NOMO-1 treated with DMSO at 0.1 percent for 48 hours (cell line): ENCODE measurements at regions not wholly inside any gene's neighbourhood (a gene's known extent, or its start where the extent isn't known, plus 50 kb on each side); places are given as distances from the start of the nearest gene placed in this dataset.

Experiments
- DNase-seq: peaks from one replicate; lab custom pipeline; 2025; ENCODE audit not compliant: unreplicated experiment; lab: John Stamatoyannopoulos, UW

DNA sequence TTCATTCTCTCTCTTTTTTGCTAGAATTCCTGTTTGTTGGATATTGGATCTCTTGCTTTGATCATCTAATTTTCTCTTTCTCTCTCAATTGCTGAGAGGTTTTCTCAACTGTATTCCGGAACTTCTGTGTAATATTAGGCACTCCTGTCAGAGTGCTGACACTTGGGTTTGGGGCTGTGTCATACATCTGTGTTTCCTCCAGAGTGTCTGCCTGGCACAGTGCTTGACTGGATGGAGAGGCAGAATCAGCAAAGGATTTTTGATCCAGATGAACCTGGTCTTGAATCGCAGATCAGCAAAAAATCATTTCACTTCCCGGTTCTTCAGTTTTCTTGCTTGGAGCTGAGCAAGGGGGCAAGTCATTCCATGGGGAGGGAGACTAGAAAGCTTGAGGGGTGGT, 87.7 kb upstream of the CXCR4 start:
- DNase-seq = no peak

DNA sequence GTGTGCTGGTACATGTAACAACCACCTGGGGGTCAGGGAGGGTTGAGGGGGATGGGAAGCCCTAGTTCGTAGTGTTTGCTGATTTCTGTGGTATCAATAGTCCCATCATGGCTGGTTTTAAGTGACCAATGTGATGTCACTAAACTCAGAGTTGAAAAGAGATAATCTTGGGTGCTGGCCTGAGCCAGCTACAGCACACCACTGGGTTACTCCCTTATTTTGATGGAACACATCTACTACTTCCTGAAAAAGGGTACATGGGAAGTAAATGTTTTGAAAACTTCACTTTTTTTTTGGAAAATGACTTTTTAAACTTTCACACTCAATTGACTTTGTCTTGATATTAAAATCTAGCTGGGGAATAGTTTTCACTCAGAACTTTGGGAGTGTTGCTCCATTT, 87.0 kb upstream of the CXCR4 start:
- DNase-seq = no peak

DNA sequence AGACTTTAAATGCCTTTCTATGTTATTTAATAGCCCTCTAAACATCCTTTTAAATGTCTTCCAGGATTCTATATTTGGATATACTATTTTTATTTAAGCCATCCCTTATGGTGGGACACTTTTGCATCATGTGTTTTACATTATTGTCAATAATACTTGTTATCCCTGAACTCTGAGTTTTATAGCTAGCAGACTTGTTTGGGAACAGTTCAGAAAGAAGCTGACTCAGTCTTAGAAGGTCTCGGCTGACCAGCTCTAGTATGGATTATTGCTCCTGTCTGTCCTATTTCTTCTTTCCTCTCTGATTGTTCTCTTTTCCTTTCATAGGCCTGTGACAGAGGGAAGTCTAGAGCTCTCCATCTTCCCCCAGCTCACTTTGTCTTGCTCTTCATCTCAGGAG, 77.3 kb upstream of the CXCR4 start:
- DNase-seq = no peak

DNA sequence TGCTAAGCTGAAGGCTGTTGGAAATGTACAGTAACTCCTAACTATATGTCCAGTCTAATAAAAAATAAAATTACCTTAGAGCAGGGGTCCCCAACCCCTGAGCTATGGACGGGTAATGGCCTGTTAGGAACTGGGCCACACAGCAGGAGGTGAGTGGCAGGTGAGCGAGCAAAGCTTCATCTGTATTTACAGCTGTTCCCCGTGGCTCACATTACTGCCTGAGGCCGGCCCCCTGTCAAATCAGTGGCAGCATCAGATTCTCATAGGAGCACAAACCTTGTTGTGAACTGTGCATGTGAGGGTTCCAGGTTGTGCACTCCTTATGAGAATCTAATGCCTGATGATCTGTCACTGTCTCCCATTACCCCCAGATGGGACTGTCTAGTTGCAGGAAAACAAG, 73.1 kb upstream of the CXCR4 start:
- DNase-seq = no peak

DNA sequence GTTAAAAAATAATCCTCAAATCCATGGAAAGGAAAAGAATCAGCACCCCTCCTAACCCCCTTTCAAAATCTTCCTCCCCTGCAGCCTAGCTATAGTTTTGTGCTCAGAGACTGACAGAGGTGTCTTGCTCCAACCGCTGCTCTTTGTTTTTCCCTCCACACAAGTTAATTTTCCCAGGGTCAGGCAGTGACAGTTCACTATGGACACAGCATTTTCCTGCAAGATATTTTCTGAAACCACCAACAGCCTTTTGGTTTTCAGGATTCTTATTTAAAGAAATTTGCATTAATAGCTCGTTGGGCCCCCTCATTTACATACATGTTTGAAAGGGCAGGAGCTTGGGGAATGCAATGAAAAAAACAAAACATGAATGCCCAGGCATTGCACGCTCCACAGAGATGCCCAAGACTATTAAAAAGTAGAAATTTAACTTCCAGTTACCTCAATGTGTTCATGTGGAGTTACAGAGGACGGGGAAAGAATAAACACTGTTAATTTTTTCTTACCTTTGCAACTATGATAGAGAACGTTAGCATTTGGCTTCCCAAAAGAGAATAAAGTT, 71.4 kb upstream of the CXCR4 start:
- no peak for DNase-seq

DNA sequence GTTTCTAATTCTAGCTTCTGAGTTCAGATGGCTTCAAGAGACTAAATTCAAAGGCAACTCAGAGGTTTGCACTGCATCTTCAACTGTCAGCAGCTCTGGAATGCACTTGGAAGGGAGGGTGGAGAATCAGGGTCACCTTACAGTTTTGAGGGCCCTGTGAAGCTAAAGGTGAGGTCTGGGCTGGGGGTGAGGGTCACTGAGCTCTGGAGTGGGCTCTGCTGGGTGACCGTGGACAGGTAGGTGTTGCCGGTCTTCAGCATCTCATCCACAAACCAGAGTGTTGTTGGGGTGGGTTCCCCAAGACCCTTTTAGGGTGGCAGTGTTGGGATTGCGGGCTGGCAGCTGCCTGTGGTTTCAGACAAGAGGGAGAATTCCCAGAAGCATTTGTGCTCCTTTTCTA, 70.1 kb upstream of the CXCR4 start:
- no peak for DNase-seq

DNA sequence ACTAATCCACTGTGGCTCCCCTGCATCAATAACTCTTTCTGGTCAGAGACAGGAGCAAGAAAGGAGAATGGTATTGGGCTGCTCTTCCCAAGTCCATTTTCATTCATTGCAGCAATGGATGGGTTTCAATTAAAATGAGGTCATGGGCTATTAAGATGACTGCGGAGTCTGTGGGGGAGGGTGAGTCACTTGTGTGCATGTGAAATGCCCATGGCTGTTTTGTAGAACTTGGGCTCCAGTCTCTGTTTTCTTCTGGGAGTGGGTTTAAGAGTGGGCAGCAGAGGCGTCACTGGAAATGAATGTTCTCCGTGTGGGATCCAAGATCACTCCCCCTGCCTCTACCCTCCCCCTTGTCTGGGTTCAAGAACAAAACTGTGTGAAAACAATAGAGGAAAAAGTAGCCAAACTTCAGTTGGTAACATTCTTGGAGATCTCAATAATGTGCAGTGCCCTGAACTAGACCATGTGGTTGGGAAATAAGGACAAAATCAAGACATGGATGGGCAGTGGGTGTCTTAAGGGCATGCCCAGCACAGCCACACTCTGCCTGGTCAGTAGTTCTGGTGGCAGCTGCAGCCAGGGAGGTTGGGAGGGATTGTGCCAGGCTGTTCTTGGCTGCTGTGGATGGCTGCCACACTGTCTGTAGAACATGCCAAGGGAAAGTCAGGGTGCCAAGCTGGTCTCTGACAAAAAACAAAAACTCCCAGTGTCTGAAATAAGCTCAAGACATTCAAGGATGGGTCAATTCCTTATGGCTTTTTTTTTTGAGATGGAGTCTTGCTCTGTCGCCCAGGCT, 68.2 kb upstream of the CXCR4 start:
- DNase-seq = no peak

DNA sequence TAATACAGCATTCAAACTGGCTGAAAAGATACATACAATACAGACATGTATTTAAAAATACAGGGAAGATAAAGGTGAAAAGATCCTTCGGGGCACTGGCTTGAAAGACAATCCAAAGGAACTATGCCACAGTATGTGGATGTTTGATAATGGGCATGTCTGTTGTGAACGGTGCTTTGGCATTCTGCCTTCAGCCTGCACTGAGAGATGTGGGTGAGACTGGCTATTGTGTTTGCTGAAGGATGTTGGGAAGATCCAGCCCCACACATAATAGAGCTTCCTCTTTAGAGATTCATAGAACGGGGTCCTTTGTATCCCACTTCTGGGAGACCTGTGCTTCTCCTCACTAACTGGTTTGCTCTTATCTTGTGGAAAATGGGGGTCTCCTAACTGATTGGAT, 65.1 kb upstream of the CXCR4 start:
- DNase-seq = no peak

DNA sequence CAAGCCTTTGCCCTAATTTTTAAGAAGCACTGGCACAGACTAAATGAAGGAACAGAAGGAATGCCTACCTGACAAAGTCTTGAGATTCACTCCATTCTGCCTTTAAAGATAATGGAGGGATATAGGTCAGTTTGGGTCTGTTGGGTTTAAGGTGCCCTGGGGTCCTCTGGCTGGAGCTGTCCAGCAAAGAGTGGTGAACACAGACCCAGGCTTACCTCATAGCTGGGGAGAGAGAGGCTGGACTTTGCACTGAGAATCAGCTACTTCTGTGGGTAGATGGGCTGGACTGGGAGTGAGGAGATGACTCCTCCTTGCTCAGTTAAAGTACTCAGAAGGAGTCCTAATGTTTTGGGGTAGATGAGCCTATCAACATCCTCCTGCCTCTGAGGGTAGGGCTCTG, 64.4 kb upstream of the CXCR4 start:
- DNase-seq = no peak

DNA sequence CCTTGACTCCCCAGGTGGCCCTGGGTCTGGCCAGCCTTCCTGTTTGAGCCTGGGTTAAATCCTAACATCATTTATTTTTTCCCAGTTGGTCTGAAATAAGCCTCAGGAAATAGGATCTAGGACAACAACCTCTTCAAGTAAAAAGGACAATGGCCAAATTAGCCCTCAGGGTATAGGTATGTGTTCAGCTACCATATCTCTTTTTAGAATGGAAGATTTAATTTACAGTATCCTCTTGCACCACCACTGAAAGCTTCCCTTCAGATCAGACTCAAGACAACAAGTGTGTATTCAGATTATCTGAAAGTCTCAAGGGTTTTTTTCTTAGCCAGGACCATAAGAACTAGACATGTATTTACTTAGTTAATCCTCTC, 61.6 kb upstream of the CXCR4 start:
- DNase-seq = no peak

DNA sequence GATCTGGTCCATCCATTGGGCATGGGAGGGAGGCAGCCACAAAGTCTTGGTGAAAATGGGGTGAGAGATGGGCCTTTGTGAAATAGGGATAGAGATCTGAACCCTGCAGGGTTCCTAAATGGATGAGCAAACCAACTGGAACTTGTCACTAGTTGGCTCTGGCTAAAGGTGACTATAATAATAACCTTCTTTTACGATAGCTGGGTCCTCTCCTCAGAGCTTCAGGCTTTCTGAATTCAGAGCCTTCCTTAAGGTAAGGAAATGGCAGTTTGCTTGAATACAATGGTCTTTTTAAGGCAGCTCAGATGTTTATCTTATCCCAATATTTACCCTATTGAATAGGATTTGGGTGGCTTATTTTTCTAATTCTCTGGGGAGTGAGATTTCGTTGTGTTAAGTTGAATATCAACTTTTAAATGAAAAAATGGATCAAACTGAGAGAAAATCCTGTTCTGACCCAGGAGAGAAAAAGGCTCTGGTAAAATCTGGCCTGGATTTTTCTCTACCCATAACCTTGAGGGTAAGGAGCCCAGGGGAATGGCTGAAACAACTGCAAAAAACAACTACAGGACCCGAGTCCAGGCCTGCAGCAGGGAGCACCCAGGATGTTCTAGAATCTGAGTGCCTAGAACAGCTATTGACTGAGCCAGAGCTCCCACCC, 61.1 kb upstream of the CXCR4 start:
- DNase-seq = no peak

DNA sequence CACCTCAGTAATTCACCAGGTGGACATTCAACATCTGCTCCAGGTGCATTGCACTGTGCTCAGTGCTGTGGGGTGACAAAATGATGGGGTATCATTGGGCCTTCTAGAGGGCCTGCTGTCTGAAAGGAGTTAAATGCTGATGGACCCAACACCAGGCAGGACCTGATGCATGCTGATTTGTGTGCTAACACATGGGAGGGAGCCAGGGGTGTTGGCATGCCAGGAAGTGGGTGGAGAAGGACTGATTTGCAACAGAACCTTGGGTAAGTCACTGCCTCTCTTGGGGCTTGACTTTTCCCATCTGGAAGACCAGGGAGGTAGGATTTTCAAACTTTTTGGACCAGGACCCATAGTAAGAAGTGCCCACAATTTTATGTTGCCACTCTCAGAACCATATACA, 57.9 kb upstream of the CXCR4 start:
- DNase-seq = no peak

DNA sequence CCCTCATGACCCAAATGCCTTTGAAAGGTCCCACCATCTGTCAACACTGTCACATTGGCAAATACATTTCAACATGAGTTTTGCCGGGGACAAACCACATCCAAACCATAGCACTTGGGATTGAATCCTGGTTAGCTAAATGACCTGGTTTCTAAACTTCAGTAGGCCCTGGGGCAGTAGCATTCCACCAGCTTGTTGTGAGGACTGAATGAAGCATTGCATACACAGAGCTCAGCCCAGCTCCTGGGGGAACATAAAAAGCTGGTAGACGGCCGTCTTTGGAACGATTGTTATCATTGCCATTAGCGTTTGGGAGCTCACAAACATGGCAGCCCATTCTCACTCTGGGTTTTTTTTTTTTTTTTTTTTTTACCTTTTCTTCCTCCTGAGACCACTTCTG, 57.5 kb upstream of the CXCR4 start:
- no peak for DNase-seq

DNA sequence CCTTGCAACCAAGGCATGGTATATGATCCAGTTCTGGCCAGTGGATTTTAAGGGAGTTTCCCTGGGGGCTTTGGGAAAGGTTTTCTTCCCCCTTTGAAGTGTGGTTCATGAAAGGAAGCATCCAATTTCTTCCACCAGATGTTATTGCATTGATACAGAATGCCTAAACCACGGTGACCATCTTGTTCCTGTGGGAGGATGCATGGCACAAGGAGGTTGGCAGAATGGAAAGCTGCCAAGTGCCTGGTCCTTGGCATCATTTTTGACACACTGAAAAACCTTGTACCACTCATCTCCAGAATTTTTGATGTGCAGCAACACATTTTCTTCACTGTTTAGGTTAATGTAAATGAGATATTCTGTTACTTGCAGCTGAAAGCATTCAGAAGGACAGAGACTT, 55.2 kb upstream of the CXCR4 start:
- no peak for DNase-seq

DNA sequence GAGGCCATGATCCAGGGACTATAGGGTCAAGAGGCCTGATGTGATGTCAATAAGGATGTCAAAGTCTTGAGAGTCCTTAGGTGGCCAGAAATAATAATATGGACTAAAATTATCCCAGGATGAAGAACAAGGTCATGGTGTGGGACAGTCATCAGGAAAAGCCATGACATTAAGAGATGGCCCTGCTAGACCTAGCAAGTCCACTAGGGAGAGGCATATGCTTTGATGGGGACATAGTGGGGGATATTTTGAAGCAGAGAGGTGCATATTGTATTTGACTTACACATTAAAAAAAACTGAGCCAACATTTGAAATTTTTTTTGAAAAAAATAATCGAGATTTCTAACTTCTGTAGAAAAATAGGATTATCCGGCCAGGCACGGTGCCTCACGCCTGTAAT, 53.3 kb upstream of the CXCR4 start:
- no peak for DNase-seq

DNA sequence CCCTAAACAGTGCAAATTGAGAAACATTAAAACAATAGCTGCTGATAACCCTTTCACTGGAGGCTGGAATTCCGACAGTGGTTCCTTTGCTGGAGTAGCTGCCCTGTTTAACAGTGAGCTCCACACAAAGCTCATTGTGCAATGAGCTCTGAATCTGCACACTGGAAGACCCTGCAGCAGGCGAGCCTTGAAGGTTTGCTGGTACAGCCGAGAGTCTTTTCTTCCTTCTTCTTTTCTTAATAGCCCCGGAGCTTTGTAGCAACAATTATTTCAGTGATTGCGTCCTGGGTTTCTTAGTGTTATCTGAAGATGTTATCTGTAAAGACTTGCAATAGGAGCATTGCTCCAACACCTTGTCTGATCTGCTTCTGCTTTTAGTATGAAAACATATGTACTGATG, 50.8 kb upstream of the CXCR4 start:
- DNase-seq = peak; percentile 88

DNA sequence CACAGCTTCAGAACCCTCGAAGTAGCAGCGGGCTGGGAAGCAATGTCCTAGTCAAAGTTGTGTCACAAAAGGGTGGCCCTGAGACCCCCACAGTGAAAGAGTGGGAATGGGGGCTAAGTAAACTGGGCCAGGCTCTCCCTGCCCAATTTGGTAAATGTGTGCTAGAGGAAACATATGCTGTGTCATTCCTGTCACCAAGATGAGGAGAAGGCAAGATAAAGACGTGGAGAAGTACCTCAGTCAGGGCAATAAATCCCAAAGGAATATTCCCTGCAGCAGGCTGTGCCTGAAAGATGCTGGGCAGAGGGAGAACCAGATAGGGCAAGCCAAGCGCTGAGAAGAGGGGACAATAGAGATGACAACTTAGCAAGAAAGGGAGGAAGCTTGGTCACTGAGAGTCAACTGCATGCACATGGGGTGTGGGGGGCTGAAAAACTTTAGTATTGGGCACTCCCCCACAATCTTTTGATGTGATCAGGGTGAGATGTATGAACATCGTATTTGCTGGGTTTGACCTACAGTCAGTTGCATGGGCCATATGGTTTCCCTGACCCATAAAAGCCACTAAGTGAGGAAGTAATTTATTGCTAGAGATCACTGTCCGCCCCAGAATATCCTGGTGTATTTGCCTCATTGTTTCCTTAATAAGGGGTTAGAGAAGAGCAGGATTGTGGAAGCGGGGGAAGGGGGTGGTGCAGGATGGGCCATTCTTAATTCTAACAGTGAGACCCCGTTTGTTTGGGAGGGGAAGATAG, 49.9 kb upstream of the CXCR4 start:
- peak; percentile 33 for DNase-seq
